ENCODE measurements at regions not wholly inside any gene's neighbourhood (a gene's known extent, or its start where the extent isn't known, plus 50 kb on each side); places are given as distances from the start of the nearest gene placed in this dataset.
"Not testable (repeated sequence)": the region's sequence is repeated elsewhere in the genome, so short reads cannot be mapped to it uniquely, and the experiment has no call there.

DNA sequence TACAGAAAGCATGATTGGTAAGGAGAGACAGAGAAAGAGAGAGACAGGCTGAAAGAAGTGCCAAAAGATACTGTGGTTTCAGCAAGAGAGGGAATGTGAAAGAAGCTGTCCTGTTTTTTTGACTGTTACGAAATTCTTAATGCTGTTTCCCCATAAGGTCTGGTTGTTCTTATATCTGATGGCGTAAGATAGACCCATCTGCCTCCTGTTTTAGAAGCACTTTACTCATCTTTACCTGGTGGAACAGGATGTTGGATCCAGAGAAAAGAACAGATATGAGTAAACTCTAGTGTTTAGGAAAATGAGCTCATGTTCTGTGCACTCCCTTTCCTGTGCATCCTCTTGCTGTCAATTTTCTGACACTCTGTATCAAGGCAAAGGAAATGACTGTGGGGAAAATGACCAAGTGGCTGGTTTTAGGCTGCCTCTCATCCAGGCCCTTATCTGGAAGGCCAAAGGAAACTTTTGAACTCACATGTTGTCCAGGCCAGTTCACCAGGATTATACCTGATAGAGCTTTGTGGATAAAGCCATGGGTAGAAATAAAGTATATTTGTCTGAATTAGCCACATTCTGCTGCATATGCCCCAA lies 311.7 kb upstream of the HTR2C start:
- DNase-seq = no peak

GRCh38 chrX:114270371-114270770 lies 313.5 kb upstream of the HTR2C start:
- not testable (repeated sequence) for DNase-seq

DNA sequence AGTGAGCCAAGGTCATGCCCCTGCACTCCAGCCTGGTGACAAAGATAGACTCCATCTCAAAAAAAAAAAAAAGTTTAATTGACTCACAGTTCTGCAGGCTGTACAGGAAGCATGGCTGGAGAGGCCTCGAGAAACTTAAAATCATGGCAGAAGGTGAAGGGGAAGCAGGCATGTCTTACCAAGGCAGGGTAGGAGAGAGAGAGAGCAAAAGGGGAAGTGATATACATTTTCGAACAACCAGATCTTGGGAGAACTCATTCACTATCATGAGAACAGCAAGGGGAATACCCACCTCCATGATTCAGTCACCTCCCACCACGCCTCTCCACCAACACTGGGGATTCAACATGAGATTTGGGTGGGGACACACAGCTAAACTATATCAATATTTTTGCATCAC lies 315.2 kb upstream of the HTR2C start:
- DNase-seq = no peak

DNA sequence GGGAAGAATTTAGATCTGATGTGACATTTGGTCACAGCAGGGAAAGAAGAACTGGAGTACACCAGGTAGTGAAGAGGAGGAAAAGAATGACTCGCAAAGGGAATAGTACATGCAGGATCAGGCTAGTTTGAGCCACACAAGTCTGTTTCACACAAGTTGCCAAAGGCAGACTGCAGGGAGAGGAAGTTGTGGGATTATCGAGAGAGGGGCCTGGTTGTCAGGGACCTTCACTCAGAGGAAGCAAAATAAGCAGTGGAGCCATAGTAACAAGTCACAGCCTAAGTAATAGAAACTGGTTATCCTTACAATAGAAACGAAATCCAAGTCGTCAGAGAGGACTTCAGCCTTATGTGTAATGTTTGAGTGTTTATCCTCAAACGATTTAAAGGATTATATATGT lies 316.7 kb upstream of the HTR2C start:
- DNase-seq = no peak

GRCh38 chrX:114252186-114252585 lies 331.7 kb upstream of the HTR2C start:
- no peak for DNase-seq

DNA sequence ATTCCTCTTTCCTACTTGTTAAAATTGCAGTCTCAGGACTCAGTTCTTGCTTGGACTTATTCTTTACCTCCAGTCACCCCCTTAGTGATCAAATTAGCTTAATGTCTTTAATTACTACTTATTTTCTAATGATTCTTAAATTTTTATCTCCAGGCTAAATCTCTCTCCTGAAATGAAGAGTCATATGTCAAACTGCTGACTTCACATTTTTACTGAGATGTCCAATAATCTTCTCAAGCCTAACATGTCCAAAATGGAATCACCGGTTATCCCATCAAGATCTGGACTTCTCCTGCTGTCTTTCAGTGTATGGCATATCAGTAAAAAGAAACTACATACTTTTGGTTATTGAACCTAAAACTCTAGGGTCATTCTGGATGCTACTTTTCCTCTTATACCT lies 332.3 kb upstream of the HTR2C start:
- DNase-seq = no peak

DNA sequence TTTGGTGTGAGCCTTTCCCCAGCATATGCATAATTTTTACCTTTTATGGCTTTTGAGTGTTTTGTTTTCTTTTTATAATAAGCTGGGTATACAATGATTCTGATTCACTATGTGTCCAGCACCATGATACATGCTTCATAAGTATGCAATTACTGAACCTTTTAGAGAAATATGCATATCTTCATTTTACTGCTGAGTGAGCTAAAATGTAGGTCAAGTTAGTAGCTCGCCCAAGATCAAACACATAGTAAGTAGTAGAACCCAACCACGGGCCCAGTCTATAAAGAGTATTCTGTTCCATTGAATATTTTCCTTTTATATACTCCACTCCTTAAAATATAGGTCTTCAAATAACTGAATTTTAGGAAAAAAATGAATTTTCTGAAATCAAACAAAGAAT lies 362.4 kb upstream of the HTR2C start:
- DNase-seq = no peak

DNA sequence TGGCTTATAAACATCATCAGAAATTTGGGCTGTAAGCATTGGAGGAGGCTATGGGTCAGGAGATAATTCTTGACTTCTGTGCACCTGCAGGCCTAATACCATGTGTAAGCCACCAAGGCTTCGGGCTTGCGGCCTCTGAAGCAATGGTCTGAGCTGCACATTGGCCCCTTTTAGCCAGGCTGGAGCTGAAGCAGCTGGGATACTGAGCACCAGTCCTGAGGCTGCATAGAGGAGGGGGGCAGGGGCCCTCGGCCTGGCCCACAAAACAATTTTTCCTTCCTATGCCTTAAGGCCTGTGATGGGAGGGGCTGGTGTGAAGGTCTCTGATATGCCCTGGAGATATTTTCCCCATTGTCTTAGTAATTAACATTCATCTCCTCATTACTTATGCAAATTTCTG lies 373.0 kb upstream of the HTR2C start:
- no peak for DNase-seq

GRCh38 chrX:114201622-114202021 lies 382.3 kb upstream of the HTR2C start:
- no peak for DNase-seq

GRCh38 chrX:114181195-114181594 lies 402.7 kb upstream of the HTR2C start:
- DNase-seq = no peak

DNA sequence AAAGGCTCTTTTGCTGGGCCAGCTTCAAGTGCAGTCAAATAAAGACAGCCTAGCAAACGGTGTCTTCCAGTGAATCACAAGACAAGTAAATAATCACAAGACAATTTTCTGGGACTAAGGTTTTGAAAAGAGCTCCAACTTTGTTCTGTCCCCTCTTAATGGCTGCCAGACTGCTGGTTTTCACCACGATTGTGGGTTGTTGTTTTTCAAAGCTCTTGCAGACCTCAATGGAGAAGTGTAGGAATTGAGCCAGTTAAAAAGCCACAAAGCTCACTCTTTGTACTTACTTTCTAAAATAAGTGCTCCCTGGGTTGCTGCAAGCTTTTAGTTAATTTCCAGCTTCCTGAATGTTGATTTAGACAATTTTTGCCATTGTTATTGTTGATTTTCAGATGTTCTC lies 405.8 kb upstream of the HTR2C start:
- no peak for DNase-seq

- DNase-seq = not testable (repeated sequence)
Observed at GRCh38 chrX:114167276-114167675, 416.6 kb upstream of the HTR2C start.

GRCh38 chrX:114166601-114167000 lies 417.3 kb upstream of the HTR2C start:
- no peak for DNase-seq

DNA sequence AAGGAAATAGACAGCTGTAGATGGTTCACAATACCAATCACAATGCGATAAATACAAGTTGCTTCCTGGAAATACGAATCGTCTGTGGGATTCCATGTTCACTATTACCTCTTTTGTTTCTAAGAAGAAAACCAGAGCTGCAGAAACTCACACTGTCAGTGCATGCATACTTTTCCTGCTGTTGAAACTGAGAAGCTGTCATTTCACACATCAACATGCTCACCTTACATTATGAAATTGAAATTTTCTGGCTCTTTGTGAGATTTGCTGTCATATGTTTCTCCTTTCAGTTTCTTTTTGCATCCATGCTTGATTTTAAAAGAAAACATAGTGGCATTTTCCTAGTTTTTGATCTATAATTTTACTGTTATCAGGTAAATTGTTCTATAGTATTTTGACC lies 418.3 kb upstream of the HTR2C start:
- no peak for DNase-seq

DNA sequence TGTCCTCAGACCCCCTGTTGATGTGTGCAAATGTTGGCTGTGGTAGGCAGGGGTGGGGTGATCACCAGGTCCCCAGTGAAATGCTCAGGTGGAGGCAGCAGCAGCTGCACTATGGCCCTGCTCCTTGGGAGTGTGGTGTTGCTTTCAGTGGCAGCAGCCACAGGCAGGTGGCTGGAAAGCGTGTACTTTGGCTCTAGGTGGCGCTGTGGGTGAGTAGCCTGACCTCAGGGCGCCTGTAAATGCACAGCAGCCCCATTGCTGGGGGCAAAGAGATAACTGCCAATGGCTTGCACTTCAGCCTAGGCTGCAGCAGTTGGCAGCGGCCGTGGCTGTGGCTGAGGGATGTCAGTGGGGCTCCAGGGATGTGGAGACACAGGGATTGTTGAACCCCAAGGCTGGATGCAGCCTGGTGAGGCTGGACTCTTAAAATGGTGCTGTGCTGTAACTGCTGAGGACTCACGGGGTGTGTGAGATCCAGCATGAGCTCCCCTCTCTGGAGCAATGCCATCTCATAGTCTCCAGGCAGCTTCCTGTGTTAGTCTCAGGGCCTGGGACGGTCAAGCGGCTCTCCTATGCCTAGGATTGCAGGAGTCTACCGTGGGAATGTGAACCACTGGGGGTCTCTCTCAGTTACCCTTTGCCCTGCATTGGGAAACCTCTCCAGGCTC lies 421.7 kb upstream of the HTR2C start:
- DNase-seq = no peak

- DNase-seq = no peak
Observed at GRCh38 chrX:114152801-114153200, 431.1 kb upstream of the HTR2C start.

DNA sequence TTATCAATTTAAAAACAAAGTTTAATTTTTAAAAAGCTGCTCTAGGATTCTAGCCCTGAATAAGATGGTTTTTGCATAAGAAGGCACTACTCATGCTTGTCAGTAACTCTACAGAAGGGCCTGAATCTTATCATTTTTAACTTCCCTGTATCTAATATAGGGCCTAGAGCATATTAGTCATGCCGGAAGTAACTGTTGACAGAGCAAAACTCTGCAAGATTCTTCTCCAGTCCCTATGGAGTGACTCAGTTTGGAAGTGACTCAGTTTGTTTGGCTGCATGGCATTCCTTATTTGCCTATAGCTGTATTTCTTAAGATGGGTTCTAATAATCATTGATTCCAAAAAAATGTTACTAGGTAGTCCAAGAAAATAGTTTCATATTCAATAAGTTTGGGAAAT lies 431.8 kb upstream of the HTR2C start:
- DNase-seq = no peak

DNA sequence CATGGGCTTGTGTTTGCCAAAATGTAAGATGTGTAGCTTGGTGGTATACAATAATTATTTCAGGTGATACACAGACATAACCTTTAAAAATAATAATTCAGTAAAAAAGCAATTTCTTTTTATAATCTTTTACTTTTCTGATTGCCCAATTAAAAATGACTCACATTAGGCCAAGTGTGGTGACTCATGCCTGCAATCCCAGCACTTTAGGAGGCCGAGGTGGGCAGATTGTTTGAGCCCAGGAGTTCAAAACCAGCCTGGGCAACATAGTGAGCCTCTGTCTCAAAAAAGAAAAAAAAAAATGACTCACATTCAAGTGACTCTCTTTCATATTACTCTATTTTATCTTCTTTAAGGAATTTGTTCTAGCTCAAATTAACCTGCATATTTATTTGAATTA lies 449.4 kb upstream of the HTR2C start:
- DNase-seq = no peak

DNA sequence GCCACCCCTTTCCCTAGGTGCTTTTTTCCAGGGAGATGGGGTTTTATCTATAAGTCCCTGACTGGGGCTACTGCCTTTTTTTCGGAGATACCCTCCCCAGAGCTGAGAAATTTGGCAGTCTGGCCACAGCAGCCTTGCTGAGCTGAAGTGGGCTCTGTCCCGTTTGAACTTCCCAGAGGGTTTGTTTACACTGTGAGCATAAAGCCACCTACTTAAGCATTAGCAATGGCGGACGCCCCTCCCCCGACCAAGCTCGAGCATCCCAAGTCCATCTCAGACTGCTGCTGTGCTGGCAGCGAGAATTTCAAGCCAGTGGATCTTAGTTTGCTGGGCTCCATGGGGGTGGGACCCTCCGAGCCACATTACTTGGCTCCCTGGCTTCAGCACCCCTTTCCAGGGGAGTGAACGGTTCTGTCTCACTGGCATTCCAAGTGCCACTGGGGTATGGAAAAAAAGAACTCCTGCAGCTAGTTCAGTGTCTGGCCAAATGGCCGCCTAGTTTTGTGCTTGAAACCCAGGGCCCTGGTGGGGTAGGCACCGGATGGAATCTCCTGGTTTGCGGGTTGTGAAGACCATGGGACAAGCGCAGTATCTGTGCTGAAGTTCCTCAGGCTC lies 456.4 kb upstream of the HTR2C start:
- DNase-seq = no peak

DNA sequence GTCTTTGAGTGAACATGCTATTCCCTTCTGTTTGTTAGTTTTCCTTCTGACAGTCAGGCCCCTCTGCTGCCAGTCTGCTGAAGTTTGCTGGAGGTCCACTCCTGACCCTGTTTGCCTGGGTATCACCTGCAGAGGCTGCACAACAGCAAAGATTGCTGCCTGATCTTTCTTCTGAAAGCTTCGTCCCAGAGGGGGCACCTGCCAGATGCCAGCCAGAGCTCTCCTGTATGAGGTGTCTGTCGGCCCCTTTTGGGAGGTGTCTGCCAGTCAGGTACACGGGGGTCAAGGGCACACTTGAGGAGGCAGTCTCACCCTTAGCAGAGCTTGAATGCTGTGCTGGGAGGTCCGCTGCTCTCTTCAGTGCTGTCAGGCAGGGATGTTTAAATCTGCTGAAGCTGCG lies 456.9 kb upstream of the HTR2C start:
- no peak for DNase-seq

DNA sequence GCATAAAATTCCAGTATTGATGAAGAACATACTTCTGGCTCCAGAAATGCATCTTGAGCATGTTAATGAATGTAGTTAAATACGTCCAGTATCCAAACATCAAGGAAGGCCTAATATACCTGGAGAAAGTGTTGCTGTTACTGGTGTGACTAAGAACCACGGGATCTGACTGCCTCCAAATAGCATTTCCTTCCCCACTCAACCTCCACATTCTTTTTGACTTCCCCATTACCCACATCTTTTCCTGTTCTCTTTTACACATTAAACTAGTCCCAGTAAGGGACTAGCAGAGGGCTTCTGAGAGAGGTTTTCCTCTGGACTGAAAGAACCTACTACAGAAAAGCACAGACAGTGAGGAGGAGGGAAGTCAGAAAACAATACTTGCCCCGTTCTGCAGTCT lies 482.8 kb upstream of the HTR2C start:
- DNase-seq = no peak

- DNase-seq = no peak
Observed at GRCh38 chrX:114097866-114098265, 486.0 kb upstream of the HTR2C start.

DNA sequence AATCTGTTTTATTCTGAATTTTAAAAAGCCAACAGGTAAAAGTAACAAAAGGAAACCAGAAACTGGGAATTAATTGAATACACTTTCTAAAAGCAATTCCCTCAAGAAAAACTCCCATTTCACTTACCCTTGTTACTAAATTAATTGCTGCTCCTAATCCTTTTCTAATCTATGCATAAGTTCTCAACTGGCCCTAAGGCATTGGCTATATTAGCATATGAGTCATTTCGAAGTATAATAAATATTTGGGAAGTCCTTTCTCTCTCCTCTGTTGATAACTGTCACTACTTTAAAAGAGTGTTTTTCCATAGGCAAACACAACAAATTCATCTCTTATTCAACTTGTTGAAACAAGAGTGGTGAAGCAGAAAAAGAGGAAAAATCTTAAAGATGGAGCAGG lies 486.5 kb upstream of the HTR2C start:
- DNase-seq = no peak

- no peak for DNase-seq
Observed at GRCh38 chrX:114095789-114096188, 488.1 kb upstream of the HTR2C start.

DNA sequence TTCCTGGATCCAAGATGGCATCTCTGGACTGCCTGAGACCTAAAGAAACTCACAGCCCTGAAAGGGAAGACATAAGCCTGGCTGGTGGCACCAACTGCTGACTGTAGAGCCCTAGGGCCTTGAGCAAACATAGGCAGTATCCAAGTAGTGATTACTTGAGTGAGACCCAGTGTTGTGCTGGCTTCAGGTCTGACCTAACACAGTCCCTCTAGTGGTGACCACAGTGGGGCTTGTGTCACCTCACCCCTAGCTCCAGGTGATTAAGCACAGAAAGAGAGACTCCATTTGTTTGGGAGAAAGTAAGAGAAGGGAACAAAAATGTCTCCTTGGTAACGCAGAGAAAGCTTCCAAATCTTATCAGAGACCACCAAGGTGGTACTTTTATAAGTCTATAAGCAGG lies 496.3 kb upstream of the HTR2C start:
- no peak for DNase-seq
